GM12892 (cell line): ENCODE measurements at regions not wholly inside any gene's neighbourhood (a gene's known extent, or its start where the extent isn't known, plus 50 kb on each side); places are given as distances from the start of the nearest gene placed in this dataset.

Experiments used
- POLR2A ChIP-seq: IDR thresholded peaks from 2 replicates; pipeline ENCODE4 v1.6.1; 2011; ENCODE audit warnings: low read depth, low read length, control low read depth
- POLR2AphosphoS5 ChIP-seq: IDR thresholded peaks from 2 replicates; pipeline ENCODE4 v1.6.1; 2011; ENCODE audit warnings: low read depth, low read length, control low read depth
- TAF1 ChIP-seq: IDR thresholded peaks from 2 replicates; pipeline ENCODE4 v1.6.1; 2011; ENCODE audit warnings: low read depth, mild to moderate bottlenecking, control low read depth, low read length, borderline replicate concordance

DNA sequence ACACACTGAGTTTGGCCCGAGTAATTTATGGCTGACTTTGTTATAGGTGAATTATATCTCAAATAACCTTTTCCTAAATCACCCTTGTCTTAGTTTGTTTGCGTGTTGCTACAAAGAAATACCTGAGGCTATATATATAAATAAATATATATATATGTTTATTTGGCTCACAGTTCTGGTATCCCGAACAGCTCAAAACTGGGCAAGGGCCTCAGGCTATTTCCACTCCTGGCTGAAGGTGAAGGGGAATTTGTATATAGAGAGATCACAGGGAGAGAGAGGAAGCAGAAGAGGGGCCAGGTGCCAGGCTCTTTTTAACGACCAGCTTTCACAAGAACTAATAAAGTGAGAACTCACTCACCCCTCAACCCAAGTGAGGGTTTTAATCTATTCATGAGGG is 159.9 kb upstream of the STARD13 start:
- TF ChIP-seq TAF1 = no peak
- TF ChIP-seq POLR2AphosphoS5 = no peak
- no peak for TF ChIP-seq POLR2A
